SH-SY5Y (cell line): ENCODE measurements at regions not wholly inside any gene's neighbourhood (a gene's known extent, or its start where the extent isn't known, plus 50 kb on each side); places are given as distances from the start of the nearest gene placed in this dataset.
A peak's percentile ranks its signal among the peaks of the same experiment; 100 is the strongest.

ENCODE experiments used
- GATA2 ChIP-seq: IDR thresholded peaks from 2 replicates; pipeline ENCODE4 v1.6.1; 2011; ENCODE audit warnings: mild to moderate bottlenecking, low read depth, low read length
- GATA3 ChIP-seq: IDR thresholded peaks from 2 replicates; pipeline ENCODE4 v1.6.1; 2011; ENCODE audit warnings: low read depth, mild to moderate bottlenecking, low read length, moderate library complexity

DNA sequence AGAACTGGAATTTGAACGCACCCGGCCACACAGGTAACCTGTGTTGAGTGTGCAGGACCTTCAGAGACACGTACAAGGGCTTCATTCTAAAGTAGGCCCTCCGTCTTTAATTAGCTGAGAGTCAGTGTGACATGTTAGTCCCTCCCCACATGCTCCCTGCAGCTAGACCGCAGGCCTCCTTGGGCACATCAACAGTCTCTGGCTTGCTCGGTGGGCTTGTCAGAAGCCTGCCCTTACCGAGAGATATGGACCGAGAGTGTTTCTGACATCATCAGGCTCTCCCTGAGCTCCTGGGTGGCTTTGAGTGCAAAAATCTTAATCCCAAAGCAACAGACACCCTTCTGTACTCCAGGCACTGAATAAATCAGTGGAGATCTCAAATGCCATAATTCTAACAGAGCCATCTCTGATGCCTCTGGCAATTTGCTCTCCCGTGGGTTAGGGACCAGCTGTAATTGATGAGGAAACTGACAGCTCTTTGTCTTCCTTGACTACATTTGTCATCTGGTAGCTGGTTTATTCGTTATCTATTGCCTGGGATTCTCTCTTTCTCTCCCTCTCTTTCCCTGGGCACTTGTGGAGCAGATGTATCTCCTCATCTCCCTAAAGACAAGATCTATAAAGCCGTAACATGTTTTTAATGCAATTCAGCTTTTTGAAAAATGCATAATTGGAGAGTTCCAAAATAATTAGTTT, 850.6 kb downstream of the TYW1 start:
- TF ChIP-seq GATA2 (peak; percentile 98), GATA3 (peak; percentile 99)

DNA sequence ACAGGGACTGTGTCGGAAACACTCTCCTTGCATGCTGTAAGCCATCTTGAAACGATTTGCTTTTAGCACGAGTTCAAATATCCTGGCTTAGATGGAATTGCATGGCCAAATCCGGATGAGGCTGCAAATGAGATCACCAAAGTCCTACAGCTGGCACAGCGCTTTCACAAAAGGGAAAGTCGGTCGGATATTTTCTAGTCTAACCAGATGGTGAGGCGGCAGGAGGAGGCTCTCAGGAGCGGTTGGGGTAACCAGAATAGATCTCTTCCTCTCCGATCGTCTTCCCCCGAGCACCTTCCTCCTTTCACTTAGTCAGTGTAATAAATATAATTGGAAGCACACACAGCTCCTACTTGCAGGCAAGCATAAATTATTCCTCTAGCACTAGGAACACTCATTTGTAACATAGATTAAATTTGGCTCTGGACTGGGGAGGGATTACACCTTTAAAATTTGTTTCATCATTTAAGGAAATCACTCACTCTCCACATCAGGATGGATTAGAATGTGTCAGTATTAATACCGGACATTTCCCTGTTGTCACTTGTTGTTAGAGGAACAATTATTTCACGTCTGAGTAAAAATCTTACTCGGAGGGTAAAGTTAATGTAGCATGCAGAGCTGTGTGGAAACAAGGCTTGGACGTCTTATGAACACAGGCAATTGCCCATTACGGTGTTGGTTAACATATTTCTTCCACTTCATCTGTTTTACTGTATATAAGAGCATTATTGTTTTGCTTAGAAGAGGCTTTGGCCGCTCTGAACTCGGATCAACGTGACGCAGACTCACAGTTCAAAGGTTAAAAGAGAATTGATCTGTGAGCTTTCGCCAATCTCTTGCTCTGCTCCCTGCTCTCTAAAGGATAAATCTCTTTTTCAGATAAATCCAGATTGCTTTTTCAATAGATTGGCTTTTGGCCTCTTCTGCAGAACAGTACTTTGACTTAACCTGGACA, 857.9 kb downstream of the TYW1 start:
- no peak for TF ChIP-seq GATA2
- TF ChIP-seq GATA3 = no peak

DNA sequence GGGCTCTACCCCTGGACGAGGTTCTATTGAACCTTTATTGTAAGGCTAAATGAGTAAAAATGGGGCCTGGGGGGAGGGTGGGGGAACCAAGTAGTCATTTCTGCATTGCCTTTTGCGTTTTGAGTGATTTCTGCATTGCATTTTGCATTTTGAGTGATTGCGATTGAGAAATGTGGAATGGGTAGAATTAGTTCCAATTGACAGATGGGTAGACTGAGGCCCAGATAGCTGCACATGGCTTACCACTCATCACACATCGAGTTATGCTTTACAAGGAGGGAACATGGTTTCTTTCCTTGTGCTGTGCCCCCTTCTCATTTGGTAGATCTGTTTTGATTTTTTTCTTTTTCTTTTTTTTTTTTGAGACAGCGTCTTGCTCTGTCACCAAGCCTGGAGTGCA, 858.7 kb downstream of the TYW1 start:
- TF ChIP-seq GATA3 = no peak
- no peak for TF ChIP-seq GATA2

DNA sequence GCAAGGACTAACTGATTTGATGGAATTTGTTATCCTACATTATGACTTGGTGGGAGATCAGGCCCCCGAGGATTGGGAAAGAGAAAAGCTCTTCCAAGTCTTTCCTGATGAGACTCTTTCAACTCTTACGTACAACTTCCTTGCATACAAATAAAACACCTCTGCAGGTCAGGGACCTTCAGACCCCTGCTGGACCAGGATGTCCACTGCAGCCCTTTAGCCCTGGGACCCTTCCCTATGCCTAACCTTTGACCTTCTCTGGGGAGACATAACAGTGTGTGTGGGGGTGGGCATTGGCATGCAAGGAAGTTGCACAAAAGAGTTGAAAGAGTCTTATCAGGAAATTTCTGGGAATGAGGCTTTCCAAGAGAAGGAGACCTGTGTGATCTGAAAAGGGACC, 859.4 kb downstream of the TYW1 start:
- no peak for TF ChIP-seq GATA2
- no peak for TF ChIP-seq GATA3

DNA sequence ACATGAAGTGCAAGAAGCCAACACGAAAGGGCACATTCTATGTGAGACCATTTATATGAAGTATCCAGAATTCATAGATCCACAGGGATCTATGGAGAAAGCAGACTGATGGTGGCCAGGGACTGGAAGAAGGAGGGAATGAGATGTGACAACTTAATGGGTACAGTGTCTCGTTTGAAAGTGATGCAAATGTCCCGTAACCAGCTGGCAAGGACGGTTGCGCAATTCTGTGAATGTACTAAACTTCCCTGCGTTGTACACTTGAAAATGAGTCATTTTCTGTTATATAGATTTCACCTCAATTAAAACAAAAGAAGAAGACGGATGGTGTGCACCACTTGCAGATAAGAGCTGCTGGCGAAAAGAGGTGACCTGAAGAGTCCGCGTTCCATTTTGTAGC, 861.1 kb downstream of the TYW1 start:
- TF ChIP-seq GATA3 = no peak
- no peak for TF ChIP-seq GATA2

DNA sequence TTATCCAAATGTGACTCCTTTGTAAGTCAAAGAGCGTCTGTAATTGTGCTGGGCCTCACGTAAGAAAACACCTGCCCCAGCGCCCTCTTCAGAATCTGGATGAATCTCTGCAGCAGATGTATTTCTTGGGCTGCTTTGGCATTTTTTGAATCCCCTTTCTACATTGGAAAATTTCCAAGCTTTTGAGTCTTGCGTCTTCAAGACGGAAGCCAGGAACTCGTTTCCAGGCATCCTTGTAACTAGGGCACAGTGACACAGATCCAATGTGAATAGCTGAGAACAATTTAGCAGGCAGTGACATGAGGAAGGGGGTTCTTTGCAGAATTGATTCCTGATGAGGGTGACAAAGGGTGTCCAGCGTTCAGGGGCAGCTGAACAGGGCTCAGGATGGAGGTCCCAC, 862.3 kb downstream of the TYW1 start:
- TF ChIP-seq GATA2 (no peak), GATA3 (no peak)

DNA sequence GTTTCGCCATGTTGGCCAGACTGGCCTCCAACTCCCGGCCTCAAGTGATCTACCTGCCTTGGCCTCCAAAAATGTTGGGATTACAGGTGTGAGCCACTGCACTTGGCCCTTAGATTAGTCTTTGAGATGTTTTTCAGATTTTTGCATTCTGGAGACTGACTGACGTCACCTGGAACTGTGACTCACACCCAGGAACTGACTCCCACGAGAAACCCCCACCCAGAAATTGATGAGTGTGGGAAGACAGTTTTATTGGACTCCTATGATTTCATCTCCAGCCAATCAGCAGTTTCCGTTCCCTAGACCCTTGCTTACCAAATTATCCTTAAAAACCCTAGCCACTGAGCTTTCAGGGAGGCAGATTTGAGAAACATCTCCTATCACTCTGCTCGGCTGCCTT, 867.3 kb downstream of the TYW1 start:
- no peak for TF ChIP-seq GATA3
- no peak for TF ChIP-seq GATA2

DNA sequence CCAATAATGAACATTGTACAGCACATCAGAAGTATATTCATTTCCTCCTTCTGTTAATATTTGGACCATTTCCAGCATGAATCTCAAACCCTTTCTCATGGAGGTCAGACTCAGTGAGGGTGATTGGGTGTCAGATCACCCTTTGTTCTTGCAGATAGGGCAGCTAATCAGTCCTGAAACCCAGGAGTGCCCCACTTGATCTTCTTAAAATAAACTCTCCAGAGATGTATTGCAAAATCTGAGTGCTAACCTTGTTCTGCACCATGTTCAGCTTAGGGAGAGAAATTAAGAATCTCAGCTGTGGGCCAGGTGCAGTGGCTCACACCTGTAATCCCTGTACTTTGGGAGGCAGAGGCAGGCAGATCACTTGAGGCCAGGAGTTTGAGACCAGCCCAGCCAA, 869.4 kb downstream of the TYW1 start:
- TF ChIP-seq GATA3 = no peak
- TF ChIP-seq GATA2 = no peak

DNA sequence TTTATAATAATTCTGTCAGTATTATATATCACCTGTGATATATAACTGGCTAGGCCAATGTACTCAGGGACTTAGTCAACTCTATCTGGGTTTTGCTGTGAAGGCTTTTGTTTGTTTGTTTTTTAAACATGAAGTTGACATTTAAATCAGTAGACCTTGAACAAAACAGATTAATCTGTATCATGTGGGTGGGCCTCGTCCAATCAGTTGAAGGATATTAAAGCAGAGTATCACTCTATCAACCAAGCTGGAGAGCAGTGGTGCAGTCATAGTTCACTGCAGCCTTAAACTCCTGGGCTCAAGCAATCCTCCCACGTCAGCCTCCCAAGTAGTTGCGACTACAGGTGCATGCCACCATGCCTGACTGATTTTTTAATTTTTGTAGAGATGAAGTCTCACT, 870.2 kb downstream of the TYW1 start:
- TF ChIP-seq GATA3 = no peak
- no peak for TF ChIP-seq GATA2

DNA sequence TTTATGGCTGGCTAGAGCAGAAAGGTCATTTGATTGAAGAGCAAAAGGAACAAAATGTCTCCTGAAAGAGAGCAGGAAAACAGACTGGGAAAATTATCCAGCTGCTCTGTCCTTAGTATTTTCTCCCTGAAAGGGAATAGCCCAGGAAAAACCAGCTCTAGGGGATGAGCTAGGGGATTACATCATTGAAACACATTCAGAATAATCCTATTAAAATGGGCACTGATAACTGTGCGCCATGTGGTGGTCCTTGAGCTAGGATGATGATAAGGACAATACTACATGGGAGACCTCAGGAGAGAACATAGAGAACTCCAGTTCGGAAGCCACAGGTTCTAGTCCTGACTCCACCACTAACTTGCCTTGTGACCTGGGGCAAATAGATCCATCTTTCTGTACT, 873.8 kb downstream of the TYW1 start:
- TF ChIP-seq GATA2 = no peak
- no peak for TF ChIP-seq GATA3

DNA sequence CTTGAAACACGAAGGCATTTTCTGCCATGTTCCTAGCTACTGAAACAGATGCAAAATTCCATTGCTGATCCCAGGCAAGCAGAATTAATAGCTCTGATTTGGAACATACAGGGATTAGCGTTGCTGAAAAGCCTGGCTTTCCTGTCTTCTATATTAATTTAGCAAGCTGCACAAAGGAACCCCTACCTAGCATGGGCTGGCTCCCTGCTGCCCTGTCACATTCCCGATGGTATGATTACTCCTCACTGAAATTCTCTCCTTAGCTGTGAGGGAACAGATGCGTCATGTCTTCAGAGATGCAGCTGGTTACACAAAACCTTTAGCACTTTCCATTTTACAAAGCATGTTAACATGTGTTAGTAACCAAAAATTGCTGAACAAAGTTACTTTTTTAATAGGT, 878.9 kb downstream of the TYW1 start:
- no peak for TF ChIP-seq GATA2
- no peak for TF ChIP-seq GATA3

DNA sequence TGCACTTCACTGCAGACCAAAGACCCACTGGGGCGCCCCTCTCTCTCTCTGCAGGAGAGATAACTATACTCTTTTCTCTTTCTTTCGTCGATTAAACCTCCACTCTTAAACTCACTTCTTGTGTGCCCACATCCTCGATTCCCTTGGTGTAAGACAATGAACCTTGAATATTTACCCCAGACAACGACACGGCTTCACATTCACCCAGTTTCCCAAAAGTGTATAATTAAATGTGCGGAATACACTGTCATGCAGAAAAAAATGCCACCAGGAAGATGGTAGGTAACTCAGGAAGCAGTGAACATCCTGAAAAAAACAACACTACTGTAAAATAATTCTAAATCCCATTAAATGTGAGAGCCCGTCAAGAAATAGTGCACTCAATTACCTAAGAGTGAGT, 882.2 kb downstream of the TYW1 start:
- TF ChIP-seq GATA3 (no peak), GATA2 (no peak)

DNA sequence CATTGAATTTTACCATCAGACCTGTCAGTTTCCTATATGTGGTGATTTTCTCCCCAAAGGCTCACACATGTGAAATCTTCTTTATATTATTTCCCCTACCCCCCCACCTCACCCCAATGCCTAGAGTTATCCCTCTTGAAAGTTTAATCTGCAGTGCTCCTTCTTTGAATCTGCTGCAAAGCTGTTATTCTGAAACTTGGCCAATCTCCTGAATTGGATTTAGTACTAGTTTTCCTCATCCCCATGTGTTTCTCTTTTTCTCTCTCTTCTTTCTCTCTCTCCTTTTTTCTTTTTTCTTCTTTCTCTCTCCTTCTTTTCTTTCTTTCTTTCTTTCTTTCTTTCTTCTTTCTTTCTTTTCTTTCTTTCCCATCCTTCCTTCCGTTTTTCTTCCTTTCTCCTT, 886.2 kb downstream of the TYW1 start:
- TF ChIP-seq GATA2 (no peak), GATA3 (no peak)

DNA sequence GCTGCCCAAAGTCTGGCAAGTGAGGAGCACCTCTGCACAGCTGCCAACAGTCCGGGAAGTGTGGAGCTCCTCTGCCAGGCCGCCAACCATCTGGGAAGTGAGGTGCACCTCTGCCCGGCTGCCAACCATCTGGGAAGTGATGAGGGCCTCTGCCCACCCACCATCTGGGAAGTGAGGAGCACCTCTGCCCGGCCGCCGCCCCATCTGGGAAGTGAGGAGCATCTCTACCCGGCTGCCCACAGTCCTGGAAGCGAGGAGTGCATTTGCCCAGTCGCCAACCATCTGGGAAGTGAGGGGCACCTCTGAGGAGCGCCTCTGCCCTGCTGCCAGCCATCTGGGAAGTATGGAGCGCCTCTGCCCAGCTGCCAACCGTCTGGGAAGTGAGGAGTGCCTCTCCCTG, 893.7 kb downstream of the TYW1 start:
- TF ChIP-seq GATA3 = no peak
- TF ChIP-seq GATA2 = no peak

DNA sequence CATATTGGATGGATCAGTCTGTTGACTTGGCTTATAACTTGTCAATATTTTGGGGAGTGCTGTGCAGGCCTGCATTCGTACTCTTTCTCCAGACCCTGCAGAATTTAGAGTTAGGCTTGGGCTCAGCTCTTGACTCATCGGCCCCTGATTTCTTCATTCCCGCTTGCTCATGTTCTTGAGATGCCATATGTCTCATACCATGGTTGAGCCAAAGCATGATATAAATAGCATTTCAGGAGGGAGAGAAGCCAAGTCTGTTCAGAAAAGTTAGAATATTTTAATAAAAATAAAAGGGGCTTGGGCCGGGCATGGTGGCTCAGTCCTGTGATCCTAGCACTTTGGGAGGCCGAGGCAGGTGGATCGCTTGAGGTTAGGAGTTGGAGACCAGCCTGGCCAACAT, 898.1 kb downstream of the TYW1 start:
- TF ChIP-seq GATA3 = no peak
- no peak for TF ChIP-seq GATA2

DNA sequence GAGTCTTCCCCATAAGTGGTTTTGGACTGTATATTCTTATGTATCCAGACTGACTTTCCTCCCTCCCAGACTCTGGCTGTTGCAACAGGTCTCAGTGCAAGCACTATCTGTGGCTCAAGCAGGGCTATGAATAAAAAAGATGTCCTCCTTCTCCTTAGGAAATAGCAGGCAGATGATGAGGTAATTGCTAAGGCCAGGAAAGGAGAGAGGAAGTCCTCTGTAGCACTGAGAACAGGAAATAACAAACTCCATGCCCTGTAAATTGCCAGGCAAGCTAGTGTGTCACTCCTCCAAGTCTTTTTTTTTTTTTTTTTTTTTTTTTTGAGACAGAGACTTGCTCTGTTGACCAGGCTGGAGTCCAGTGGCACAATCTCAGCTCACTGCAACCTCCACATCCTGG, 900.1 kb downstream of the TYW1 start:
- no peak for TF ChIP-seq GATA3
- no peak for TF ChIP-seq GATA2
